Head of caudate nucleus (tissue), 42 donors: ENCODE measurements at regions not wholly inside any gene's neighbourhood (a gene's known extent, or its start where the extent isn't known, plus 50 kb on each side); places are given as distances from the start of the nearest gene placed in this dataset.
"Not testable (repeated sequence)": the region's sequence is repeated elsewhere in the genome, so short reads cannot be mapped to it uniquely, and the experiment has no call there.

Source experiments
- DNase-seq, 42 donors: peaks; one replicate each; pipeline versions ENCODE4 v3.0.0 to v3.0.0-alpha.2; 2020 to 2021; ENCODE audit warnings: mixed read lengths in 7 of 42
- intact Hi-C: fragments of 100-400 bp; cut with DNase I; formaldehyde crosslinking; loops from one replicate; pipeline ENCODE4 v1.15.0; 2022

GRCh38 chr18:44558767-44559166 is 121.9 kb upstream of the SETBP1 start:
- intact Hi-C loops: no loop called here

GRCh38 chr18:44562986-44563385 is 117.7 kb upstream of the SETBP1 start:
- DNase-seq: no peak
- intact Hi-C loops: no loop called here

More at GRCh38 chr18:44558767-44559166, 121.9 kb upstream of the SETBP1 start:
- DNase-seq: no peak

- intact Hi-C loops: no loop called here
- DNase-seq: no peak
Measured at GRCh38 chr18:44564922-44565321, 115.8 kb upstream of the SETBP1 start.

GRCh38 chr18:44568342-44568741 is 112.3 kb upstream of the SETBP1 start:
- intact Hi-C loops: no loop called here
- no peak for DNase-seq

GRCh38 chr18:44568986-44569385 is 111.7 kb upstream of the SETBP1 start:
- intact Hi-C loops: no loop called here
- DNase-seq: no peak

GRCh38 chr18:44569391-44570055 is 111.2 kb upstream of the SETBP1 start:
- no peak for DNase-seq
- intact Hi-C loops: no loop called here

- intact Hi-C loops: no loop called here
- DNase-seq: no peak
Measured at GRCh38 chr18:44579028-44579702, 101.5 kb upstream of the SETBP1 start.

GRCh38 chr18:44579745-44580144 is 100.9 kb upstream of the SETBP1 start:
- intact Hi-C loops: no loop called here
- DNase-seq: no peak

GRCh38 chr18:44580159-44580558 is 100.5 kb upstream of the SETBP1 start:
- no peak for DNase-seq
- intact Hi-C loops: no loop called here

GRCh38 chr18:44580782-44581181 is 99.9 kb upstream of the SETBP1 start:
- intact Hi-C loops, DNase-seq: not testable (repeated sequence)

- no peak for DNase-seq
- intact Hi-C loops: no loop called here
Measured at GRCh38 chr18:44582456-44582855, 98.2 kb upstream of the SETBP1 start.

- intact Hi-C loops: no loop called here
Measured at GRCh38 chr18:44584900-44585299, 95.8 kb upstream of the SETBP1 start.

GRCh38 chr18:44586782-44587524 is 93.7 kb upstream of the SETBP1 start:
- intact Hi-C loops: no loop called here
- peak in 37 of 42 donors; percentile 1 to 55 (median 28) for DNase-seq

More at GRCh38 chr18:44584900-44585299, 95.8 kb upstream of the SETBP1 start:
- DNase-seq: no peak

- no peak for DNase-seq
- intact Hi-C loops: no loop called here
Measured at GRCh38 chr18:44588508-44588907, 92.2 kb upstream of the SETBP1 start.

GRCh38 chr18:44589693-44590355 is 90.9 kb upstream of the SETBP1 start:
- DNase-seq: no peak
- intact Hi-C loops: no loop called here

- DNase-seq: no peak
- intact Hi-C loops: no loop called here
Measured at GRCh38 chr18:44590956-44591670, 89.6 kb upstream of the SETBP1 start.

GRCh38 chr18:44592639-44593038 is 88.0 kb upstream of the SETBP1 start:
- intact Hi-C loops: no loop called here
- DNase-seq: no peak

- peak in 12 of 42 donors; percentile 4 to 55 (median 13) for DNase-seq
- intact Hi-C loops: no loop called here
Measured at GRCh38 chr18:44594799-44595467, 85.8 kb upstream of the SETBP1 start.
